ENCODE measurements at regions not wholly inside any gene's neighbourhood (a gene's known extent, or its start where the extent isn't known, plus 50 kb on each side); places are given as distances from the start of the nearest gene placed in this dataset.

- Histone ChIP-seq H3K27me3 (ENCODE audit: control insufficient read depth, insufficient read depth, low read length) (no peaks in the 10 kb centered on the region), H3K36me3 (ENCODE audit: control insufficient read depth, insufficient read depth, low read length) (no peaks in the 10 kb centered on the region), H3K27ac (ENCODE audit: low read length) (no peak overlapping the region), H3K9me3 (ENCODE audit: control insufficient read depth, insufficient read depth, low read depth, low read length) (no peaks in the 10 kb centered on the region), H3K4me1 (ENCODE audit: control insufficient read depth, insufficient read depth, low read length) (no peaks in the 10 kb centered on the region), H3K4me3 (ENCODE audit: low read depth in 2 of 2, low read length in 2 of 2) (no peak overlapping the region)
- no peak for DNase-seq (ENCODE audit: low read depth, low spot score)
- BruUV-seq (replicated peaks): no TSS peak
- CTCF ChIA-PET: no interaction called here
- ATAC-seq: no peak
- no peak for TF ChIP-seq REST (IDR thresholded peaks at IDR 0.05; ENCODE audit: insufficient read depth in 1 of 2, low read depth in 2 of 2, low read length in 1 of 2)
- TF ChIP-seq POLR2AphosphoS5 (IDR thresholded peaks at IDR 0.05; ENCODE audit: low read depth, low read length): no peak
- TF ChIP-seq SIN3A (IDR thresholded peaks at IDR 0.05; ENCODE audit: borderline replicate concordance, insufficient read depth, low read depth, low read length): no peak
- no peak for TF ChIP-seq CTCF (IDR thresholded peaks at IDR 0.05)
- TF ChIP-seq TCF7L2 (IDR thresholded peaks at IDR 0.05; ENCODE audit: low read depth, low read length): no peak
- in situ Hi-C loops (cut with HindIII; ENCODE audit: low pct_unique_long_range_greater_than_20kb, low sequenced_read_pairs) (no loop called here), intact Hi-C loops (cut with micrococcal nuclease; ENCODE audit: unreplicated experiment) (no loop called here)
- POLR2A ChIA-PET: no interaction called here
Measured at GRCh38 chr18:71287268-71287667, 998.4 kb downstream of the SOCS6 start.

GRCh38 chr18:71252351-71252865 is 963.6 kb downstream of the SOCS6 start:
- Histone ChIP-seq H3K27ac (ENCODE audit: low read length) (no peak overlapping the region), H3K27me3 (ENCODE audit: control insufficient read depth, insufficient read depth, low read length) (no peaks in the 10 kb centered on the region), H3K36me3 (ENCODE audit: control insufficient read depth, insufficient read depth, low read length) (no peaks in the 10 kb centered on the region), H3K4me3 (ENCODE audit: low read depth in 2 of 2, low read length in 2 of 2) (no peak overlapping the region), H3K4me1 (ENCODE audit: control insufficient read depth, insufficient read depth, low read length) (no peaks in the 10 kb centered on the region), H3K9me3 (ENCODE audit: control insufficient read depth, insufficient read depth, low read depth, low read length) (no peaks in the 10 kb centered on the region)
- DNase-seq (ENCODE audit: low read depth, low spot score) (no peak), ATAC-seq (no peak)
- intact Hi-C loops (cut with micrococcal nuclease; ENCODE audit: unreplicated experiment): no loop called here
- ChIA-PET POLR2A (no interaction called here), CTCF (no interaction called here)
- in situ Hi-C loops (cut with HindIII; ENCODE audit: low pct_unique_long_range_greater_than_20kb, low sequenced_read_pairs): no loop called here
- no TSS peak for BruUV-seq (replicated peaks)
- TF ChIP-seq REST (IDR thresholded peaks at IDR 0.05; ENCODE audit: insufficient read depth in 1 of 2, low read depth in 2 of 2, low read length in 1 of 2) (no peak), POLR2AphosphoS5 (IDR thresholded peaks at IDR 0.05; ENCODE audit: low read depth, low read length) (no peak), CTCF (IDR thresholded peaks at IDR 0.05) (no peak), SIN3A (IDR thresholded peaks at IDR 0.05; ENCODE audit: borderline replicate concordance, insufficient read depth, low read depth, low read length) (no peak), TCF7L2 (IDR thresholded peaks at IDR 0.05; ENCODE audit: low read depth, low read length) (no peak)
